ENCODE measurements at regions not wholly inside any gene's neighbourhood (a gene's known extent, or its start where the extent isn't known, plus 50 kb on each side); places are given as distances from the start of the nearest gene placed in this dataset.

DNA sequence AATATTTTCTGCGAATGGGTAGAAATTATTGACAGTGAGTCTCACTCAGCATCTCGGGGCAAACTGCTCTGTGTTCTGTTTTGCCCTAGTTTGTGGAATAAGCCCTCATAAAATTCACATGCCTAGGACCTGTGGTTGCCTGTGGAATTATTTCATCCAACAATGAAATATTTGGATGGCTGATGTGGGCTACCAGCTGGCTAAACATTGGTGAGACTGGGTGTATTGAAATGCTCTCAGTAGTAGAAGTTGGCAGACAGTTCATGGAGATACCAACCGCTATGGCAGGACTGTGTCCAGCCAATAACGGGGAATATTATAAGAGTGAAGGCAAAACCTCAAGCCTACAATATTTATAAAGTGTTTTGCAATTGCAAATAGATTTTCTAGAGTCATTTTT lies 344.1 kb upstream of the RPS23 start:
- TF ChIP-seq, protein P1, sequence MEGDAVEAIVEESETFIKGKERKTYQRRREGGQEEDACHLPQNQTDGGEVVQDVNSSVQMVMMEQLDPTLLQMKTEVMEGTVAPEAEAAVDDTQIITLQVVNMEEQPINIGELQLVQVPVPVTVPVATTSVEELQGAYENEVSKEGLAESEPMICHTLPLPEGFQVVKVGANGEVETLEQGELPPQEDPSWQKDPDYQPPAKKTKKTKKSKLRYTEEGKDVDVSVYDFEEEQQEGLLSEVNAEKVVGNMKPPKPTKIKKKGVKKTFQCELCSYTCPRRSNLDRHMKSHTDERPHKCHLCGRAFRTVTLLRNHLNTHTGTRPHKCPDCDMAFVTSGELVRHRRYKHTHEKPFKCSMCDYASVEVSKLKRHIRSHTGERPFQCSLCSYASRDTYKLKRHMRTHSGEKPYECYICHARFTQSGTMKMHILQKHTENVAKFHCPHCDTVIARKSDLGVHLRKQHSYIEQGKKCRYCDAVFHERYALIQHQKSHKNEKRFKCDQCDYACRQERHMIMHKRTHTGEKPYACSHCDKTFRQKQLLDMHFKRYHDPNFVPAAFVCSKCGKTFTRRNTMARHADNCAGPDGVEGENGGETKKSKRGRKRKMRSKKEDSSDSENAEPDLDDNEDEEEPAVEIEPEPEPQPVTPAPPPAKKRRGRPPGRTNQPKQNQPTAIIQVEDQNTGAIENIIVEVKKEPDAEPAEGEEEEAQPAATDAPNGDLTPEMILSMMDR (IDR thresholded peaks at IDR 0.05), result no peak
- TF ChIP-seq EZH2 (IDR thresholded peaks at IDR 0.05), result no peak
- no peak for TF ChIP-seq EZH2phosphoT487 (IDR thresholded peaks at IDR 0.05)
